ENCODE measurements at regions not wholly inside any gene's neighbourhood (a gene's known extent, or its start where the extent isn't known, plus 50 kb on each side); places are given as distances from the start of the nearest gene placed in this dataset.

DNA sequence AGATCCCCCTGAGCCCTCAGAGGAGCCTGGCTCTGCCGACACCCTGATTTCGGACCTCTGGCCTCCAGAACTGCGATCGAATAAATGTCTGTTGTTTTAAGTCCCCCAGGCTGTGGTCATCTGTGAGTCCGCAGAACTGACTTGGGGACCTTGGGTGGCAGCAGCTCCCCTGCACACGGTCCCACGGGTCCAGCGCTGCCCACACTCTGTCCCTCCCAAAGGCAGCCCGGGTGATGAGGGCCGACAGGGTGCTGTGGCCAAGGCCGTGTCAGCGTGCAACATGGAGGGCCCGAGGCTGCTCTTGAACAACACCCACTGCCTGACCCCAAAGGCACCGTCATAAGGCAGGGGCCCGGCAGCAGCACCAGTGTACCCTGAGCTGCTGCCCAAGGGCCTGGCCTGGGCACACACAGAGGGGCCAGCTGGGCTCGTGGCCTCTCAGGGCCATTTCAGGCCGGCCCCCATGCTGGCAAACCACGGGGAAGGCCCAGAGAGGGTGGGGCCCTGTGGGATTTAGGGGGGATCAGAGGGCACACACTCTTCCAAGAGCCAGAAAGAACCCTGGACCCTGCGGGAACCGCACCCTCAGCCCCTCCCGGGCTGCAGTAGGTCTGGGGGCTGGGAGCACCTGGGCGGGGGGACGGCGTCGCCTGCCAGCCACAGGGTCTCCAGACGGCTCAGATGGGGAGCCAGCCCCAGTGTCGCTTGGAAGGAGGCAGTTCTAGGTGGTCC lies 77.1 kb upstream of the PRR5 start:
- TF ChIP-seq, protein P1, sequence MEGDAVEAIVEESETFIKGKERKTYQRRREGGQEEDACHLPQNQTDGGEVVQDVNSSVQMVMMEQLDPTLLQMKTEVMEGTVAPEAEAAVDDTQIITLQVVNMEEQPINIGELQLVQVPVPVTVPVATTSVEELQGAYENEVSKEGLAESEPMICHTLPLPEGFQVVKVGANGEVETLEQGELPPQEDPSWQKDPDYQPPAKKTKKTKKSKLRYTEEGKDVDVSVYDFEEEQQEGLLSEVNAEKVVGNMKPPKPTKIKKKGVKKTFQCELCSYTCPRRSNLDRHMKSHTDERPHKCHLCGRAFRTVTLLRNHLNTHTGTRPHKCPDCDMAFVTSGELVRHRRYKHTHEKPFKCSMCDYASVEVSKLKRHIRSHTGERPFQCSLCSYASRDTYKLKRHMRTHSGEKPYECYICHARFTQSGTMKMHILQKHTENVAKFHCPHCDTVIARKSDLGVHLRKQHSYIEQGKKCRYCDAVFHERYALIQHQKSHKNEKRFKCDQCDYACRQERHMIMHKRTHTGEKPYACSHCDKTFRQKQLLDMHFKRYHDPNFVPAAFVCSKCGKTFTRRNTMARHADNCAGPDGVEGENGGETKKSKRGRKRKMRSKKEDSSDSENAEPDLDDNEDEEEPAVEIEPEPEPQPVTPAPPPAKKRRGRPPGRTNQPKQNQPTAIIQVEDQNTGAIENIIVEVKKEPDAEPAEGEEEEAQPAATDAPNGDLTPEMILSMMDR (IDR thresholded peaks at IDR 0.05) = no peak
- TF ChIP-seq POLR2AphosphoS5 (IDR thresholded peaks at IDR 0.05; ENCODE audit: low read depth, low read length) (no peak), TCF7L2 (IDR thresholded peaks at IDR 0.05; ENCODE audit: low read depth, low read length) (no peak), SIN3A (IDR thresholded peaks at IDR 0.05; ENCODE audit: borderline replicate concordance, insufficient read depth, low read depth, low read length) (no peak)
- TF ChIP-seq, protein P2, sequence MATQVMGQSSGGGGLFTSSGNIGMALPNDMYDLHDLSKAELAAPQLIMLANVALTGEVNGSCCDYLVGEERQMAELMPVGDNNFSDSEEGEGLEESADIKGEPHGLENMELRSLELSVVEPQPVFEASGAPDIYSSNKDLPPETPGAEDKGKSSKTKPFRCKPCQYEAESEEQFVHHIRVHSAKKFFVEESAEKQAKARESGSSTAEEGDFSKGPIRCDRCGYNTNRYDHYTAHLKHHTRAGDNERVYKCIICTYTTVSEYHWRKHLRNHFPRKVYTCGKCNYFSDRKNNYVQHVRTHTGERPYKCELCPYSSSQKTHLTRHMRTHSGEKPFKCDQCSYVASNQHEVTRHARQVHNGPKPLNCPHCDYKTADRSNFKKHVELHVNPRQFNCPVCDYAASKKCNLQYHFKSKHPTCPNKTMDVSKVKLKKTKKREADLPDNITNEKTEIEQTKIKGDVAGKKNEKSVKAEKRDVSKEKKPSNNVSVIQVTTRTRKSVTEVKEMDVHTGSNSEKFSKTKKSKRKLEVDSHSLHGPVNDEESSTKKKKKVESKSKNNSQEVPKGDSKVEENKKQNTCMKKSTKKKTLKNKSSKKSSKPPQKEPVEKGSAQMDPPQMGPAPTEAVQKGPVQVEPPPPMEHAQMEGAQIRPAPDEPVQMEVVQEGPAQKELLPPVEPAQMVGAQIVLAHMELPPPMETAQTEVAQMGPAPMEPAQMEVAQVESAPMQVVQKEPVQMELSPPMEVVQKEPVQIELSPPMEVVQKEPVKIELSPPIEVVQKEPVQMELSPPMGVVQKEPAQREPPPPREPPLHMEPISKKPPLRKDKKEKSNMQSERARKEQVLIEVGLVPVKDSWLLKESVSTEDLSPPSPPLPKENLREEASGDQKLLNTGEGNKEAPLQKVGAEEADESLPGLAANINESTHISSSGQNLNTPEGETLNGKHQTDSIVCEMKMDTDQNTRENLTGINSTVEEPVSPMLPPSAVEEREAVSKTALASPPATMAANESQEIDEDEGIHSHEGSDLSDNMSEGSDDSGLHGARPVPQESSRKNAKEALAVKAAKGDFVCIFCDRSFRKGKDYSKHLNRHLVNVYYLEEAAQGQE (IDR thresholded peaks at IDR 0.05; ENCODE audit: insufficient read depth in 1 of 2, low read depth in 2 of 2, low read length in 1 of 2) = no peak
